DOHH2 (cell line): ENCODE measurements at regions not wholly inside any gene's neighbourhood (a gene's known extent, or its start where the extent isn't known, plus 50 kb on each side); places are given as distances from the start of the nearest gene placed in this dataset.
A peak's percentile ranks its signal among the peaks of the same experiment; 100 is the strongest.

Experiments
- H3F3A ChIP-seq: fragments of 200-600 bp; sonication (generic), shearing (Covaris generic); 2 replicates; pipeline ENCODE4 v1.6.0; 2016; ENCODE audit warnings: antibody characterized with exemption, mild to moderate bottlenecking; ENCODE audit not compliant: control insufficient read depth, insufficient read depth
- H3K27ac ChIP-seq: fragments of 200-600 bp; sonication (generic); 2 replicates; pipeline ENCODE4 v1.5.1; 2014; ENCODE audit warnings: low read depth, mild to moderate bottlenecking, low read length, moderate library complexity
- H3K27me3 ChIP-seq: fragments of 200-600 bp; sonication (generic); 2 replicates; pipeline ENCODE4 v1.6.1; 2014; ENCODE audit warnings: mild to moderate bottlenecking, low read length, mixed read lengths; ENCODE audit not compliant: control insufficient read depth
- H3K36me3 ChIP-seq: fragments of 200-600 bp; sonication (generic); 2 replicates; pipeline ENCODE4 v1.6.1; 2014; ENCODE audit warnings: mild to moderate bottlenecking, low read length, moderate library complexity, mixed read lengths; ENCODE audit not compliant: control insufficient read depth
- H3K4me1 ChIP-seq: fragments of 200-600 bp; sonication (generic); 2 replicates; pipeline ENCODE4 v1.6.1; 2014; ENCODE audit warnings: mild to moderate bottlenecking, low read length, mixed read lengths; ENCODE audit not compliant: control insufficient read depth
- H3K4me2 ChIP-seq: fragments of 200-600 bp; sonication (generic); 2 replicates; pipeline ENCODE4 v1.6.0; 2014; ENCODE audit warnings: mild to moderate bottlenecking, low read length, moderate library complexity
- H3K4me3 ChIP-seq: fragments of 200-600 bp; sonication (generic); 2 replicates; pipeline ENCODE4 v1.5.1; 2014; ENCODE audit warnings: mild to moderate bottlenecking, low read length, mixed read lengths
- H3K79me2 ChIP-seq: fragments of 200-600 bp; sonication (generic); 2 replicates; pipeline ENCODE4 v1.6.1; 2014; ENCODE audit warnings: mild to moderate bottlenecking, low read length, mixed read lengths; ENCODE audit not compliant: control insufficient read depth
- H3K9me2 ChIP-seq: fragments of 200-600 bp; sonication (generic); replicated peaks from 2 replicates; pipeline ENCODE4 v1.6.1; 2014; ENCODE audit warnings: mild to moderate bottlenecking, low read length, mixed read lengths; ENCODE audit not compliant: control insufficient read depth
- H3K9me3 ChIP-seq: fragments of 200-600 bp; sonication (generic); 2 replicates; pipeline ENCODE4 v1.6.1; 2014; ENCODE audit warnings: antibody characterized with exemption, low read length, mixed read lengths; ENCODE audit not compliant: control insufficient read depth, insufficient read depth
- H4K20me1 ChIP-seq: fragments of 200-600 bp; sonication (generic); 2 replicates; pipeline ENCODE4 v1.6.0; 2014; ENCODE audit warnings: low read depth, mild to moderate bottlenecking, antibody characterized with exemption, low read length, moderate library complexity; ENCODE audit not compliant: control insufficient read depth, insufficient read depth
- CTCF ChIP-seq: fragments of 200-600 bp; sonication (generic); IDR thresholded peaks from one replicate; pipeline ENCODE4 v1.5.1; 2014; ENCODE audit warnings: antibody characterized with exemption, mild to moderate bottlenecking, low read depth, low read length; ENCODE audit not compliant: poor library complexity, severe bottlenecking
- EZH2phosphoT487 ChIP-seq: fragments of 200-600 bp; sonication (generic); IDR thresholded peaks from 2 replicates; pipeline ENCODE4 v1.6.1; 2017; ENCODE audit warnings: borderline replicate concordance, mild to moderate bottlenecking, antibody characterized with exemption, low read length, moderate library complexity, mixed read lengths

DNA sequence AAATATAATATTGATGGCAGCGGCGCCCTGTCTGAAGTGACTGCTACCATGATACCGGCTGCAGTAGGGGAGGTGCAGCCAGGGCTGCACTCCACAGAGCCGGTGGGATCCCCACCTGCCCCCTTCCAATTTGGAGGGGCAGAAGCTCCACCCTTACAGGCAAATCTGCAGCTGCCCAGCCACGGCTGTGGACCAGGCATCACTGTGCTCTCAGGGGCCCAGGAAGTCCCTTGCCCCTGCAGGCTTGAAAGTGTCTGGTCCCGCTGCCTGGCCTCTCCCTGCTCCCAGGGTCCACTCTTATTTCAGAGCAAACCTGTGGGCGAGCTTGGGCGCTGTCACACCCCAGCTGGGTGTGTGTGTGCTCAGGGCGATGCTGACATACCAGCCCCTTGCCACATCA lies 172.7 kb upstream of the SMIM30 start:
- no peaks in the 10 kb centered on the region for H3F3A ChIP-seq
- H3K36me3 ChIP-seq, result no peaks in the 10 kb centered on the region
- H3K4me1 ChIP-seq, result no peaks in the 10 kb centered on the region
- H3K9me3 ChIP-seq, result no peaks in the 10 kb centered on the region
- no peak for TF ChIP-seq EZH2phosphoT487
- TF ChIP-seq CTCF, result no peak
- H3K4me3 ChIP-seq, result no peak overlapping the region
- no peak overlapping the region for H3K27ac ChIP-seq
- no peaks in the 10 kb centered on the region for H3K27me3 ChIP-seq
- H4K20me1 ChIP-seq, result no peaks in the 10 kb centered on the region
- no peak overlapping the region for H3K4me2 ChIP-seq
- H3K79me2 ChIP-seq, result no peaks in the 10 kb centered on the region
- H3K9me2 ChIP-seq, result no peaks in the 10 kb centered on the region

GRCh38 chr7:113289140-113289740 lies 170.9 kb upstream of the SMIM30 start:
- TF ChIP-seq EZH2phosphoT487 (no peak), CTCF (peak; percentile 58)
- Histone ChIP-seq H3K36me3 (no peaks in the 10 kb centered on the region), H3K27ac (no peak overlapping the region), H3K4me3 (no peak overlapping the region), H3K4me1 (no peaks in the 10 kb centered on the region), H3K4me2 (no peak overlapping the region), H3K9me3 (no peaks in the 10 kb centered on the region), H3K27me3 (no peaks in the 10 kb centered on the region), H4K20me1 (no peaks in the 10 kb centered on the region), H3K79me2 (no peaks in the 10 kb centered on the region), H3F3A (no peaks in the 10 kb centered on the region), H3K9me2 (no peaks in the 10 kb centered on the region)

DNA sequence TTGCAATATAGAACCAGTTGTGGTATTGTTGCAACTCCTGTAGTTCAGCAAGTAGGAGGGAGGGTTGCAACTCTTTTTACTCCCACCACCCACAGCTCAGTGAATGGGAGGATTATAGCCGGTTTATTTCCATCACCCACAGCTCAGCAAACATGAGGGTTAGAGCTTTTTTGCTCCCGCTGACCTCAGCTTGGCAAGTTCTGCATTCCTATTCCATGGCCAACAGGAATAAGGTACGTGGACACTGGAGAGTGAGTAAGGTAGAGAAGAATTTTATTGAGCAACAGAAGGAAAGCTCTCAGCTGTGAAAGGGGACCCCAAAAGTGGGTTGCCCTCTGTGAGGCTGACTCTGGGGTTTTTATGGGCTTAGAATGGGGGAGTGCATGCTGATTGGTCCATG lies 167.1 kb upstream of the SMIM30 start:
- H3K9me2 ChIP-seq, result no peaks in the 10 kb centered on the region
- no peaks in the 10 kb centered on the region for H3K9me3 ChIP-seq
- no peak overlapping the region for H3K4me3 ChIP-seq
- no peaks in the 10 kb centered on the region for H3K4me1 ChIP-seq
- no peaks in the 10 kb centered on the region for H3F3A ChIP-seq
- H3K79me2 ChIP-seq, result no peaks in the 10 kb centered on the region
- H3K27ac ChIP-seq, result no peak overlapping the region
- TF ChIP-seq EZH2phosphoT487 (no peak), CTCF (no peak)
- H3K36me3 ChIP-seq, result no peaks in the 10 kb centered on the region
- no peaks in the 10 kb centered on the region for H4K20me1 ChIP-seq
- no peak overlapping the region for H3K4me2 ChIP-seq
- H3K27me3 ChIP-seq, result no peaks in the 10 kb centered on the region
